ENCODE measurements at regions not wholly inside any gene's neighbourhood (a gene's known extent, or its start where the extent isn't known, plus 50 kb on each side); places are given as distances from the start of the nearest gene placed in this dataset.

GRCh38 chr6:166705069-166705468 is 78.0 kb upstream of the RPS6KA2 start:
- ChIA-PET POLR2A (no interaction called here), CTCF (no interaction called here)
- H3K4me1 ChIP-seq (ENCODE audit: control insufficient read depth, insufficient read depth, low read length), result no peaks in the 10 kb centered on the region
- no peaks in the 10 kb centered on the region for H3K9me3 ChIP-seq (ENCODE audit: control insufficient read depth, insufficient read depth, low read depth, low read length)
- TF ChIP-seq KLF16 (tag by site-specific recombination; IDR thresholded peaks at IDR 0.05), result no peak
- no peak for TF ChIP-seq ZNF324 (tag by site-specific recombination; IDR thresholded peaks at IDR 0.05)
- TF ChIP-seq ZFP69B (tag by site-specific recombination; IDR thresholded peaks at IDR 0.05), result no peak
- no peak for TF ChIP-seq ZNF211 (tag by site-specific recombination; IDR thresholded peaks at IDR 0.05; ENCODE audit: low read depth)
- TF ChIP-seq ZNF266 (tag by site-specific recombination; IDR thresholded peaks at IDR 0.05; ENCODE audit: low read depth), result no peak
- TF ChIP-seq ZBTB17 (tag by site-specific recombination; IDR thresholded peaks at IDR 0.05), result no peak
- TF ChIP-seq ZNF558 (tag by site-specific recombination; IDR thresholded peaks at IDR 0.05), result no peak
- no peak for TF ChIP-seq KLF7 (tag by site-specific recombination; IDR thresholded peaks at IDR 0.05; ENCODE audit: borderline replicate concordance)
- TF ChIP-seq ZNF202 (tag by site-specific recombination; IDR thresholded peaks at IDR 0.05; ENCODE audit: borderline replicate concordance), result no peak
- no peak for TF ChIP-seq ZNF747 (tag by site-specific recombination; IDR thresholded peaks at IDR 0.05)
- no peak for TF ChIP-seq ZNF600 (tag by site-specific recombination; IDR thresholded peaks at IDR 0.05)
- no peak for TF ChIP-seq ZFHX2 (tag by site-specific recombination; conservative IDR thresholded peaks at IDR 0.05)
- no peak for TF ChIP-seq ZNF354C (tag by site-specific recombination; IDR thresholded peaks at IDR 0.05; ENCODE audit: borderline replicate concordance, low read depth)
- no peak for TF ChIP-seq CTCF (tag by site-specific recombination; IDR thresholded peaks at IDR 0.05)
- no peak overlapping the region for H3K27ac ChIP-seq (ENCODE audit: extremely low read depth, low read depth, low read length)
- H3K4me3 ChIP-seq (ENCODE audit: low read depth, low read length), result no peak overlapping the region
- no peaks in the 10 kb centered on the region for H3K36me3 ChIP-seq (ENCODE audit: control insufficient read depth in 2 of 2, insufficient read depth in 1 of 2, low read length in 2 of 2)

DNA sequence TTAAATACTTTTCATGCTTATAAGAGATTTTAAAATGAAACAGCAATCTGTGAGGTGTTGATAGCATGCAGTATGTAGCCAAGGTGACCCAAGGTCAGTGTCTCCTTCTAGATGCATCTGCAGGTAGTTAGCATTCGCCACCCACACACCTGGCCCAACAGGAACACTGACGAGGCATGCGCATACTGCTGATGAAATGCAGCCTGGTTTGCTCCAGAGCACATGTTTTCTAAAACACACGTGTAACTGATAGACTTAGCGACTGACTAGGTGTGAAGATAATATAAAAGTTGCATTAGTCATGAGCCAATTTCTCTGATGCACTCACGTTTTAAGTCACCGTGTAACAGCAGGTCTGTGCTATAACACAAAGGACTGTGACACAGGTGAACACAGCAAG is 77.1 kb upstream of the RPS6KA2 start:
- CTCF ChIA-PET, result interaction anchor here (0.7 kb wide), 2 partner anchors 63 to 286 kb away, joined by 3 read pairs; no protein-coding TSS in a partner anchor
- no peaks in the 10 kb centered on the region for H3K4me1 ChIP-seq (ENCODE audit: control insufficient read depth, insufficient read depth, low read length)
- H3K27ac ChIP-seq (ENCODE audit: extremely low read depth, low read depth, low read length), result no peak overlapping the region
- POLR2A ChIA-PET, result no interaction called here
- H3K9me3 ChIP-seq (ENCODE audit: control insufficient read depth, insufficient read depth, low read depth, low read length), result no peaks in the 10 kb centered on the region
- H3K36me3 ChIP-seq (ENCODE audit: control insufficient read depth in 2 of 2, insufficient read depth in 1 of 2, low read length in 2 of 2), result no peaks in the 10 kb centered on the region
- no peak for TF ChIP-seq ZNF324 (tag by site-specific recombination; IDR thresholded peaks at IDR 0.05)
- TF ChIP-seq GLIS2 (tag by site-specific recombination; IDR thresholded peaks at IDR 0.05), result no peak
- no peak for TF ChIP-seq ZNF16 (tag by site-specific recombination; IDR thresholded peaks at IDR 0.05; ENCODE audit: low read depth)
- no peak for TF ChIP-seq ZNF174 (tag by site-specific recombination; IDR thresholded peaks at IDR 0.05)
- no peak for TF ChIP-seq ZNF121 (tag by site-specific recombination; IDR thresholded peaks at IDR 0.05)
- TF ChIP-seq ZNF501 (tag by site-specific recombination; IDR thresholded peaks at IDR 0.05), result no peak
- no peak for TF ChIP-seq GLIS1 (tag by site-specific recombination; IDR thresholded peaks at IDR 0.05)
- TF ChIP-seq ZNF302 (tag by site-specific recombination; IDR thresholded peaks at IDR 0.05; ENCODE audit: low read depth), result no peak
- no peak for TF ChIP-seq ZSCAN18 (tag by site-specific recombination; IDR thresholded peaks at IDR 0.05)
- no peak for TF ChIP-seq HOXA7 (CRISPR knock-in tag; IDR thresholded peaks at IDR 0.05; ENCODE audit: borderline replicate concordance)
- TF ChIP-seq ZNF670 (tag by site-specific recombination; IDR thresholded peaks at IDR 0.05; ENCODE audit: low read depth), result no peak
- no peak for TF ChIP-seq MZF1 (tag by site-specific recombination; IDR thresholded peaks at IDR 0.05; ENCODE audit: borderline replicate concordance)
- TF ChIP-seq ELK4 (IDR thresholded peaks at IDR 0.05; ENCODE audit: borderline replicate concordance, low read depth, low read length), result no peak
- no peak for TF ChIP-seq ZNF18 (tag by site-specific recombination; IDR thresholded peaks at IDR 0.05)
- no peak for TF ChIP-seq ZNF776 (tag by site-specific recombination; IDR thresholded peaks at IDR 0.05; ENCODE audit: borderline replicate concordance)
- no peak for TF ChIP-seq KLF7 (tag by site-specific recombination; IDR thresholded peaks at IDR 0.05; ENCODE audit: borderline replicate concordance)
- no peak for TF ChIP-seq ZNF133 (tag by site-specific recombination; IDR thresholded peaks at IDR 0.05)
- no peak overlapping the region for H3K4me3 ChIP-seq (ENCODE audit: low read depth, low read length)

All from HEK293 (cell line).